OCI-LY7 (cell line): ENCODE measurements at regions not wholly inside any gene's neighbourhood (a gene's known extent, or its start where the extent isn't known, plus 50 kb on each side); places are given as distances from the start of the nearest gene placed in this dataset.
"Not testable (repeated sequence)": the region's sequence is repeated elsewhere in the genome, so short reads cannot be mapped to it uniquely, and the experiment has no call there.

Source experiments
- BruUV-seq: library from RNA; stranded (reverse); fragments of 400-500 nt; replicated peaks from 2 replicates; lab custom pipeline; 2021; lab: Mats Ljungman, UMichigan
- CTCF ChIA-PET: fragments of 300-600 bp; sonication (Branson Sonifier 250); formaldehyde crosslinking; loops from one replicate; lab custom pipeline; 2022; ENCODE audit warnings: antibody characterized with exemption; ENCODE audit not compliant: unreplicated experiment; lab: Charles Lee
- POLR2A ChIA-PET: fragments of 300-600 bp; sonication (Branson Sonifier 250); formaldehyde crosslinking; loops from one replicate; lab custom pipeline; 2022; ENCODE audit warnings: antibody characterized with exemption; lab: Charles Lee
- DNase-seq: peaks from one replicate; pipeline ENCODE4 v3.0.0-alpha.2; 2015; ENCODE audit warnings: low spot score
- H2AFZ ChIP-seq: fragments of 200-600 bp; sonication (generic), shearing (Covaris generic); 2 replicates; pipeline ENCODE4 v1.6.1; 2014; ENCODE audit warnings: mild to moderate bottlenecking, antibody characterized with exemption, low read length, moderate library complexity
- H3K27ac ChIP-seq: fragments of 200-600 bp; sonication (generic); 2 replicates; pipeline ENCODE4 v1.5.1; 2014; ENCODE audit warnings: mixed run types, low read depth, mild to moderate bottlenecking, moderate library complexity, low read length, inconsistent platforms; ENCODE audit not compliant: poor library complexity, severe bottlenecking
- H3K36me3 ChIP-seq: fragments of 200-600 bp; sonication (generic); 2 replicates; pipeline ENCODE4 v1.6.1; 2014; ENCODE audit warnings: mild to moderate bottlenecking, antibody characterized with exemption, low read length, moderate library complexity, mixed read lengths; ENCODE audit not compliant: insufficient read depth
- H3K4me1 ChIP-seq: fragments of 200-600 bp; sonication (generic); 2 replicates; pipeline ENCODE4 v1.5.1; 2014; ENCODE audit warnings: mild to moderate bottlenecking, low read length; ENCODE audit not compliant: insufficient read depth, poor library complexity, severe bottlenecking
- H3K4me2 ChIP-seq: fragments of 200-600 bp; sonication (generic); 2 replicates; pipeline ENCODE4 v1.6.1; 2014; ENCODE audit warnings: mild to moderate bottlenecking, low read length
- H3K4me3 ChIP-seq: fragments of 200-600 bp; sonication (generic); 2 replicates; pipeline ENCODE4 v1.5.1; 2014; ENCODE audit warnings: mild to moderate bottlenecking, low read depth, low read length; ENCODE audit not compliant: poor library complexity, severe bottlenecking
- H3K79me2 ChIP-seq: fragments of 200-600 bp; sonication (generic); 2 replicates; pipeline ENCODE4 v1.6.1; 2016; ENCODE audit warnings: low read depth, mild to moderate bottlenecking, low read length, moderate library complexity, mixed read lengths; ENCODE audit not compliant: insufficient read depth
- H3K9me2 ChIP-seq: fragments of 200-600 bp; sonication (generic); 2 replicates; pipeline ENCODE4 v1.6.1; 2016; ENCODE audit warnings: mild to moderate bottlenecking, low read length, mixed read lengths; ENCODE audit not compliant: insufficient read depth
- H3K9me3 ChIP-seq: fragments of 200-600 bp; sonication (generic); 2 replicates; pipeline ENCODE4 v1.6.1; 2014; ENCODE audit warnings: mild to moderate bottlenecking, mixed run types, low read length, mixed read lengths
- H4K20me1 ChIP-seq: fragments of 200-600 bp; sonication (generic); 2 replicates; pipeline ENCODE4 v1.6.1; 2014; ENCODE audit warnings: mild to moderate bottlenecking, antibody characterized with exemption, low read length, moderate library complexity, mixed read lengths; ENCODE audit not compliant: insufficient read depth
- CTCF ChIP-seq: fragments of 200-600 bp; sonication (generic); conservative IDR thresholded peaks from 2 replicates; pipeline ENCODE4 v1.5.1; 2014; ENCODE audit warnings: mild to moderate bottlenecking, antibody characterized with exemption, low read length, moderate library complexity, mixed read lengths
- EZH2phosphoT487 ChIP-seq: fragments of 200-600 bp; sonication (generic); IDR thresholded peaks from 2 replicates; pipeline ENCODE4 v1.6.1; 2018; ENCODE audit warnings: low read depth, borderline replicate concordance, mild to moderate bottlenecking, mixed run types, antibody characterized with exemption, low read length, moderate library complexity, mixed read lengths
- intact Hi-C: fragments of 100-400 bp; cut with micrococcal nuclease; formaldehyde crosslinking; loops from one replicate; pipeline ENCODE4 v1.10.0; 2022; ENCODE audit not compliant: unreplicated experiment

GRCh38 chr2:91839904-91840868 is 3031.0 kb upstream of the TEKT4 start:
- no peaks in the 10 kb centered on the region for H3K9me2 ChIP-seq
- BruUV-seq: no TSS peak
- no peak overlapping the region for H3K4me2 ChIP-seq

DNA sequence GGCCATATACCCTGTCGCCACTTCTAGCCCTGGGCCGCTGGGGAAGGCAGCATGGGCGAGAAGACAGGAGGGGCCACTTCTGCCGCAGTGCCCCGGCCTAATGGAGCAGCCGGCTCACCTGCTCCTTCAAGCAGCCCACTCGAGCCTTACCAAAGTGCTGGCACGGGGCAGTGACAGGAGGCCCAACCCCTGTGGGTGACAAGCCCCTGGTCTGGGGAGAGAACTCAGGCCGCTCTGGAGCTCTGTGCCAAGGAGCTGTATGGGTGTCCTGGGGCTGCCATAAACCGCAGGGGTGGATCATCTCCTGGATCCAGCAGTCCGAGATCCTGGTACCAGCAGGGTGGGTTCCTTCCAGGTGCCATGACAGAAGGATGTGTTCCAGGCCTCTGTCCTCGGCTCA is 3029.0 kb upstream of the TEKT4 start:
- H3K9me2 ChIP-seq, BruUV-seq, H3K27ac ChIP-seq, H3K4me2 ChIP-seq, H3K36me3 ChIP-seq, H4K20me1 ChIP-seq, DNase-seq, CTCF ChIA-PET, intact Hi-C loops, H3K4me1 ChIP-seq, H2AFZ ChIP-seq, POLR2A ChIA-PET, H3K79me2 ChIP-seq, H3K9me3 ChIP-seq, H3K4me3 ChIP-seq: not testable (repeated sequence)

More at GRCh38 chr2:91839904-91840868, 3031.0 kb upstream of the TEKT4 start:
- TF ChIP-seq EZH2phosphoT487 (no peak), CTCF (no peak)
- H3K4me1 ChIP-seq: no peaks in the 10 kb centered on the region
- no peak overlapping the region for H3K27ac ChIP-seq
- no peaks in the 10 kb centered on the region for H3K79me2 ChIP-seq
- no peaks in the 10 kb centered on the region for H4K20me1 ChIP-seq
- no peaks in the 10 kb centered on the region for H3K9me3 ChIP-seq
- no peak for DNase-seq
- CTCF ChIA-PET: no interaction called here
- no peak overlapping the region for H3K4me3 ChIP-seq
- H2AFZ ChIP-seq: no peak overlapping the region
- POLR2A ChIA-PET: no interaction called here
- intact Hi-C loops: no loop called here
- H3K36me3 ChIP-seq: no peaks in the 10 kb centered on the region

DNA sequence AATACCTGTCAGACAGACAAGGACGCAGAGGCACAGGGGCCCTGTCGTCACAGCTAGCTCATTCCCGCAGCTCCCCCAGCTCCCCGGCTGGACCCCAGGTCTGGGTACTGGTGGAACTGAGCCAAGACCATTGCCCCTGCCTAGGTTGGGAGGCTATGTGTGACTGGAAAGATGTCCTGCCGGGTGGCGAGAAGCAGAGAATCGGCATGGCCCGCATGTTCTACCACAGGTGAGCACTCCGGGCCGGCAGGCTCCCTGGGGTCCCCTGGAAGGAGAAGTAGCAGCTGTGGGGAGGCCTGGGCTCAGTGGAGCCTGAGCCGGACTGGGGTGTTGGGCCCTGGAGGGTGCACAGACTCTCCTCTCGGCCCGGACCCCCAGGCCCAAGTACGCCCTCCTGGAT is 3028.3 kb upstream of the TEKT4 start:
- H3K9me3 ChIP-seq, H3K4me2 ChIP-seq, H3K27ac ChIP-seq, H2AFZ ChIP-seq, POLR2A ChIA-PET, H3K36me3 ChIP-seq, H3K9me2 ChIP-seq, BruUV-seq, H3K79me2 ChIP-seq, CTCF ChIA-PET, H4K20me1 ChIP-seq, H3K4me3 ChIP-seq, DNase-seq, intact Hi-C loops, H3K4me1 ChIP-seq: not testable (repeated sequence)

GRCh38 chr2:91843723-91844450 is 3027.3 kb upstream of the TEKT4 start:
- H3K9me3 ChIP-seq, POLR2A ChIA-PET, H3K4me1 ChIP-seq, H3K4me3 ChIP-seq, intact Hi-C loops, H3K36me3 ChIP-seq, BruUV-seq, CTCF ChIA-PET, H3K27ac ChIP-seq, H3K79me2 ChIP-seq, H2AFZ ChIP-seq, H3K9me2 ChIP-seq, H4K20me1 ChIP-seq, H3K4me2 ChIP-seq, DNase-seq: not testable (repeated sequence)

- H3K9me2 ChIP-seq, H2AFZ ChIP-seq, BruUV-seq, H3K9me3 ChIP-seq, H3K4me1 ChIP-seq, intact Hi-C loops, H3K36me3 ChIP-seq, DNase-seq, H3K79me2 ChIP-seq, H4K20me1 ChIP-seq, CTCF ChIA-PET, H3K4me2 ChIP-seq, H3K4me3 ChIP-seq, POLR2A ChIA-PET, H3K27ac ChIP-seq: not testable (repeated sequence)
Observed at GRCh38 chr2:91844451-91844825, 3026.8 kb upstream of the TEKT4 start.
